ENCODE measurements at regions not wholly inside any gene's neighbourhood (a gene's known extent, or its start where the extent isn't known, plus 50 kb on each side); places are given as distances from the start of the nearest gene placed in this dataset.

DNA sequence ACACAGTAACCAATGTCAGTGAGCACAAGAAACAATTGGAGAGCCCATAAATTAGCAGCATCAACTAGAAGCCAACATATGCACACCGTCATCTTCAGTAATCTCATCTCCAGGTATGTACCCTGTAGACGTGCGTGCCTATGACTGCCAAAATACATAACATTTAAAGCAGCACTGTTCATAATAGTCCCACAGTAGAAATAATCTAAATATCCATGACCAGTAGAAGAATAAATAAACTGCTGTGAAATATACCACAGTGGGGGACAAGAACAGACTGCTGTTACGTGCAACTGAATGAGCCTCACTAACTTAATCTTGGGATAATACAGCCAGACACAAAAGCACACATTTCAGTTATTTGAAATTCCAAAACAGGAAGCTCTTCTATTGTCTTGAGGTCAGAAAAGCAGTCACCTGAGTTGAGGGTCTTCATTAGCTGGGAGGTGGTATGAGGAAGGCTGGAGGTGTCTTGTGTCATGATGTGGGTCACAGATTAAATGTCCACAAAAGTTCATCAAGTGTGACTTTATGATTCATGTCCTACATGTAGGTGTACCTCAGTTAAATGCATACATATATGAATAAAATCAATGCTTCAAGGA, 454.2 kb upstream of the AKR1E2 start:
- DNase-seq = no peak

DNA sequence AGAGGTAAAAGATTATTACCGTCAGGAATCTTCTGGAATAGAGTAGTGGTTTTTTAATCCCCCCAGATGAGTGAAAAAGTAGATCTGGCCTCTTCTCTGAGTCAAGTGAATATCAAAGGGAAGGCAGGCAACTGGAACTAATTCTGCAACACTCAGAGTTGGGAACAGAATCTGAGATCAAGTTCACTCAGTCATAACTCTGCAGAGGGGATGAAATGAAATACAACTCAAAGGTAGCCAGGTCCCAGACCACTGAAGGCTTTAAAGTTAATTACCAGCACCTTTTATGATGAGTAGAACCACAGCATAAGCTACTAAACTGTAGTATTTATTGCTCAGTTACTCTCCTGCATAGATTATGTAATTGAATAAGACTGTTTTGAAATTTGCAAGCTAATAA, 455.6 kb upstream of the AKR1E2 start:
- DNase-seq = no peak

DNA sequence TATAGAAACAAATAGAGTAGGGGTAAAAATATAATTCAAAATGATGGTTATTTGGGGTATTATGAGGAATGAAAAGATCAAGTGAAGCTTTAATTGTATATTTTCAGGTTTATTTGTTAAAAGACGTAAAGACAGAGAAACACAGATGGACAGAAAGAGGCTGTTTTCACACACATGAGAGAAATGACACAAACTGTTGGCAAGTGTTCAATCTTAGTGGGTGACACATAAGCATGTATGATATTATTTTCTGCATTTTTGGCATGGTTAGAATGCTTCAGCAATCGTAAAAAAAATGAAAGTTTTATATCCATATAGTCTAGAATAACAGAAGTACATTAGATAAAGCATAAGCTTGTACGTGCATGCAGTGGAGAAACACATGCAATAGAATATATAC, 464.4 kb upstream of the AKR1E2 start:
- no peak for DNase-seq

DNA sequence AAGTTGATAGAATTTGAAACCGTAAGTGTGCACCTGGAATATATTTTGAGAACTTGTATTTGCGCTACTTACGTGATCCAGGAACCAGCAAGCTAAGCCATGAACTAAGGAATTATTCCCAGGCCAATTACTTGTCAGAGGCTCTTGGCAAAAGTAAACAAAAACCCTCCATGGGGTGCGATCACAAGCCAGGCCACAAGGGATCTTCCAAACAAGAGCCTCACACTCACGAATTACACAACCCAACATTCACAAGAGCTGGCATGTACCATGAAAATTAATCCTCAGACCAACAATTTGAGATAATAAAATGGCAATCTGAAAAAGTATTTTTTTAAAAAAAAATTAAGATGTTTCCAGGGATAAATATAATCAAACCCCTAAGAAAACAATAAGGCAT, 467.0 kb upstream of the AKR1E2 start:
- no peak for DNase-seq

DNA sequence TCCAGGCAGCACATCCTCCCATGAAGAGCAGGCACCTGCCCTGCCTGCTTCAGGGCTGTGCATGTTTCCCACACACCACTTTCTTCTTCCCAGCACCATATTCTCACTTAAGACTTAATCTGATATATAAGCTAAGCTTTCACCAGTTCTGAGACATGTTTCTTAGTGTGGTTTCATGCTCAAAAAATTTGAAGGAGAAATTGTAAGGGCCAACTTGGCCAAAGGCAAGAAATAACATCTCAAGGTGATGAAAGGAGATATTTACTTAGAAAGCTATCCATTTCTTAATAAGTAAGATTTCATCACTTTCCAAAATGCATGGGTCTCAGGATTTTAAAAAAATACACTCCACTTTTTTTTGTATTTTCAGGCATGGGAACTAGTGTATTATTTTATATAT, 468.1 kb upstream of the AKR1E2 start:
- DNase-seq = no peak

DNA sequence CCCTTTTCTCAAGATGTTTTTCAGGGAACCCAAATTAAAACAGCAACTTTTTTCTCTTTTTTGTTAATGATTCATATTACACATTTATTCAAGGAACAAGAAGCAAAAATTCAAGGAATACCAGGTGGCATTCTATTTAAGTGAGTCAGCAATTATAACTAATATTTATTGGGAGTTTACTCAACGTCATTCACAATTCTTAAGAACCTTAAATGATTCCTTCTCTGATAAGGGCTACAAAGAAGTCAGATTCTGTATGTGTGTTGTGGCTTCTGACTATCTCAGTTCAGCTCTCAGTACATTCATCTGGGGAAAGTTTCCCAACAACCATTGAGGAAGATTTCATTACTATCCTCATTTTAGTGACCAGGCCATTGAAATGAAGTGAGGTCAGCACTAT, 470.7 kb upstream of the AKR1E2 start:
- DNase-seq = no peak

DNA sequence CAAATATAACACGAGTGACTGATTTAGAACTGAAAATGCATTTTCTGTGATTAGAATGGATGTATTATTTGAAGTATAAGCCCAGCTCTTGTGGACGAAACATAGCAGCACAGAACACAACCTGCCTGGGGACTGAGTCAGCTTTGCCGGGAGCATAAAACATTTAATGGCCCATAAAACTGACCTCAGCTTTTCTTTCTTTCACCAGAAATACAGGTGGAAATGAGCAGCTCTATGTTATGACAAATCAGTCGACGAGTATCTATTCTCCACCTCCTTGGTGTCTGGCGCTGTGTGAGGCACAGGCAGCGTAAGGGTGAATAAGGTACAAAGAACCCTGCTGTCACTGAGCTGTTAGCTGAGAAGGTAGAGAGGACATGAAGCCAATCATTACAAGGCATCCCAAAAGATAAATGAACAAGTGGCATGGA, 471.6 kb upstream of the AKR1E2 start:
- DNase-seq = no peak

DNA sequence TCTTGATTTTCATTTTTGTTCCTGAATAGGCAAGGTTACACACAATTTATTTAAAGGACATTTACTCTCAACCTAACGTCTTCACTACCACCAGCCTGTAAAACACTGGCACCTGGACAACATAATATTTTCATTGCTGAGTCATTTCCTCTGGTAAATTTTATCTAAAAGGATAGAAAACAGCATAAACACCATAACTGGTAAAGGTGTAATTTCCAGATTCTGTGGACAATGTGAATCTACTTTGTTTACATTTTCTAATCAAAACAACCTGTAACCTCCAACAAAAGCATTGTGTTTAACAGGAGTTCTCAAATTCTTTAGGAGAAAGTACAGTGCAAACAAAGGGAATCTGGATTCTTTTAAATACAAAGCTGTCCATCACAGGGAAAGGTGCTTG, 472.0 kb upstream of the AKR1E2 start:
- DNase-seq = no peak

DNA sequence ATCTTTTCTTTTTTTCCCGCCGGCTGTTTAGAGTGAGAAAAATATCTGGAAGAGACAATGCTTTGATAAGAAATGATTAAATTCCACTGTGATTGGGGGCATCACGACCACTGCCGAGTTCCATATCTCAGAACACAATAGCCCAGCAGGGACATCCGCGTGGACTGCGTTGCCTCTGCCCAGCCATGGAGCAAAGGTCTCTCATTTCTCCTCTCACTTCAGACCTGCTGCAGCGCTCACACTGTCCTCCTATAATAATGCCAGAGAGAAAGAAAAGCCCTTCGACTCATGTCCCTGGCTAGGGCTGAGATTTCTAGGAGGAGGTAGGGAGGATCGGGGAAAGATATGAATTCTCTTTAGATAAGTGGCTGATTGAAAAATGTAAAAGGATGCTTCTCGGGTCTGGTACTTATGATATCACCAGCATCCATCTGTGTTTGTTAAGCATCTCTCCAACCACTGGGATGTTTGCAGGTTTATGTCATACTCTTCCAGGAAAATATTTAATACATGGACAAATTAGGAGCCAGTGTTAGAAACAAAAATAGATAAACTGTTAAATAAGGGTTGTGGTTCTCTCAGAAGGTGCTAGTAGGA, 472.9 kb upstream of the AKR1E2 start:
- DNase-seq = no peak

DNA sequence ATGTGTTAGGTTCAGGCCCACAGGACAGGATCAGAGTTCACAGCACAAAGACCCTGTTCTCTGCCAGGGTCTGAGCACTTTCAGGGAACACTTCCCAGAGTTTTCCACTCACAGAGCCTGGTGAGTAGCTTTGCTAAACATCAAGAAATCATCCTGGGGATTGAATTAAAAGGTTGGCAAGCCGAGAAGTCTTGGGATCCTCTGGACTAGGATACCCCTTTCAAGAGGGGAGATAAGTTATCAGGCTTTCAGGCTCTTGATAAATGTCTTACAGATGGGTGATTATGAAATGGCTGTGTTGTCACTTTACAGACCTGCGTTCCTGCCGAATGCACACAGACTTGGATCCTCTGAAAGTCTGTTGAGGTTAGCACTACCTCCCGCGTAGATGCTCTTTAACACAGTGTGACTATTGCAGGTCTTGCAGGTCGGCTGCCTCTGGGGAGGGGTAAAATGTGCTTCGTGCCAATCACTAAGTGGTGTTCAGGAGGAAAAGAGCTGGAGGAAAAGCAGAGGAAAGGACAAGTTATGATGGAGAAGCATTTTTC, 473.5 kb upstream of the AKR1E2 start:
- no peak for DNase-seq

DNA sequence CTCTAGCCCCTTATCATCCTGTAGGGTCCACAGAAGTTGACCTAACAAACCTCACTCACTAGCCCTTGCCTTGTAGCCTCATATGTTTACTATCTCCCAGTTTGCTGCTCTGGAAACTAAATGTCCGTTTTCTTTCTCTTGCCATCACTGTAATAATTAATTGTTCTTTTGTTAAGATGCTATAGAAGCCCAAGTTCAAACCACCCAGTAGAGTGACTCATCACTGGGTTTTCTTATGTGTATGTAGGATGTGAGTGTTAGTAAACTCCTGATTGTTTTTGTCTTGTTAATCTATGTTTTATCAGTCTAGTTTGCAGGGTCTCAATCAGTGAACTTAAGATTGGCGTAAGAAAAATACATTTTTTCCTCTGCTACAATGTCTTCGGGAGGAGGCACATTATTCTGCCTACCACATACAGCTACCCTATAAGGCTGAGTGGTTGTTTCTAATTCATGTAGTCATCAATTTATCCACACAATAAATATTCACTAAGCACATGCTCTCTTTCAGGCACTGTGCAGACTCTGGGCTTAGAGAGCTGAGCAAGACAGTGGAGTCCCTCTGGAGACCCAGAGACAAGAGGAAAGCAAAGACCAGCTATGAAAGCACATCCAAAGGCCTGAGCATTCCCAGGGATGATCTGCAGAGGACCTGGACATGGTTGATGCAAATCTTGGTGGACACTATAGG, 474.1 kb upstream of the AKR1E2 start:
- no peak for DNase-seq

DNA sequence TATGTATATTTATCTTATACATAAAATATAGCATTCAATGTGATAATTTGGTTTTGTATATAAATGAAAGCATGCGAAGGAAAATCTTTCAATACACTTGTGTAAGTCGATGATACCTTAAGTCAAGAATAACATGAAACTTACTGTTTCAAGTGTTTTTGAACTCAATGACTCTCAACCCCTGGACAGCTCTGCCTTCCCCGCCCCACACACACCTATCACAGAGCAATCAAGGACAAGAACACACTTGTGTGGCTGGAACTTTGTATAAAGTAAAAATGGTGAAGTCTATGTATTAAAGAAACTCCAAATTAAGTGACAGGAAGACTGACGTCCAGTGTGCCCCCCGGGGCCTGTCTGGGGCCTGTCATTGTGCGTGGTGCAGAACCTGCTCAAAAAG, 478.6 kb upstream of the AKR1E2 start:
- no peak for DNase-seq

DNA sequence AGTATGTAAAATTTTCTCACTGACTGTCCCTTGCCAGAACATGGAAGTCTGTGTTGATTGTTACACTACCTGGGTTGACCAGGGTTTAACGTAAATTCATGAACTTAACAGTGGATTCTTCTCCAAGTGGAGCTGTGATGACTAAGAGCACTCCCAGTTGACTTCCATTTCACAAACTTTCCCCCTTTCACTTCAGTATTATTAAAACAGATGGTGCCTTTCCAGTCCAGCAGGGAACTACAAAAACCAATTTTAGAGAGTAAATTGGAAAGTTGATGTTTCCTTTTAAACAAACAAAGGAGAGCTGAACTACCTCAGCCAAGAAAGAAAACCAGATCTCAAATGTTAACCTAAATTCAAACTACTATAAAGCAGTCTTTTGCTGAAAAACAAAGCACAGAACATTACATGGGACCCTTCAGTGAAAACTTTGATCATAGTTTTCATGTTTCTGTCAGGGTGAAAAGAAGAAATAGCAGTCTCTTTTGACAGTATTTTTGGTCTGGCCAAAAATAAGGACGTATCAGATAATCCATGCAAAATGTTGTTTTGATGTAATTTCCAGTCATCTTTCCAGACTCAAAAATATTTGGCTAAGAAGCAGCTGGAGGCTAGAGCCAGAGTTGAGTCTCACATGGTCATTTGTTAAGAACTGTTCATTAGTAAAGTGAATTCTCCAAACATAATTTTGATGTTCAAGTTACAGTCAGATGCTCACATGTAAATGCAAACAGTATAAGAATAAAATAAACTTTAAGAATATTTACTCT, 479.9 kb upstream of the AKR1E2 start:
- DNase-seq = no peak

DNA sequence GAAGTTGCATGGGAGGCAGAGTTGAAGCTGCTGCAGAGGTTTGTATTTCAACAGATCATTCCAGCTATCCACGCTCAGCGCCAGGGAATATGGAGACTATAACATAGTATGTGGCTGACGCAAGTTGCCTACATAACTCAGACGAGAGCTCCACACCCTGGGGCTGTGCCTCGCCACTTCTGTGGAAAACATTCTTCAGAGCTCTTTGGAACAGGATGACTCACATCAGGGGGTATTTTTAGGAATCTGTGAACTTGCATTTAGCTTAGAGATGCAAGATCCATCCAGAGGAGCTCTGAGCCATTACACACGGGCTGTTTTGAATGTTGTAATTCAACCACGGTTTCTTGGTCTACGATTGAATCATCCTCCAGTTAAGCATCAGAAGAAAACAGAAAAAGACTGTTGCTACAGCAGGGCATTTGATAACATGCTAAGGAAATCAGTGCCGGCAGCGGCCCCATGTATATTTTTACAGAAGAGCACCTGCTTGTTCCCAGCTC, 481.5 kb upstream of the AKR1E2 start:
- peak; percentile 4 to 28 for DNase-seq

DNA sequence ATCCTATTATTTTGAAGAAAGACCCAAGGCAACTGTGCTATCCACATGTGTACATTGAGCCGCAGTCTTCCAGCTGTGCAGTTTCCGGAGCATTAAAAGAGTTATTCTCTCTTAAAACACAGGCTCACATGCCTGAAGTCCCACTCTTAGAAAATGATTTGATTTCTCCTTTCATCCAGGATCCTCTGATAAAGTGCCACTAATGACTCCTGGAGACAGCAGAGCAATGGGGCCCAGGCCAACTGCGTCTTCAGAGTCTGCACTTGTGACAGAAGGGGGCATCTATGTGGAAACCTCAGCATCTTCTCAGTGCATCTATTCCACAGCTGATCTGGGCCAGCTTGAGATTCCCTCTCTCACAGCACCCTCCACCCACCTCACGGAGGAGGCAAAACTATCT, 482.1 kb upstream of the AKR1E2 start:
- no peak for DNase-seq

DNA sequence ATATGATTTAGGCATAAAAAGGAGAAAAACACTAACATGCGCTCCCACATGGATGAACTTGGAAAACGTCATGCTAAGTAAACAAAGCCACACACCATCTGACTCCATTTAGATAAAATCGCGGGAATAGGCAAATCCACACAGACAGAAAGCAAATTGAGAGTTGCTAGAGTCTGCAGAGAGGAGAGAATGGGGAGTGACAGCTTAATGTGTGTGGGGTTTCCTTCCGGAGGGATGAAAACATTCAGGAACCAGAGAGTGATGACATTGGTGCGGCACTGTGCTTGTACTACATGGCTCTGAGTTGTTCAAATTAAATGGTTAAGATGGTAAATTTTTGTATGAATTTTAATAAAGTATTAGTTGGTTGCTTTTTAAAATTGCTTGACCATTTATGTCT, 482.9 kb upstream of the AKR1E2 start:
- no peak for DNase-seq

DNA sequence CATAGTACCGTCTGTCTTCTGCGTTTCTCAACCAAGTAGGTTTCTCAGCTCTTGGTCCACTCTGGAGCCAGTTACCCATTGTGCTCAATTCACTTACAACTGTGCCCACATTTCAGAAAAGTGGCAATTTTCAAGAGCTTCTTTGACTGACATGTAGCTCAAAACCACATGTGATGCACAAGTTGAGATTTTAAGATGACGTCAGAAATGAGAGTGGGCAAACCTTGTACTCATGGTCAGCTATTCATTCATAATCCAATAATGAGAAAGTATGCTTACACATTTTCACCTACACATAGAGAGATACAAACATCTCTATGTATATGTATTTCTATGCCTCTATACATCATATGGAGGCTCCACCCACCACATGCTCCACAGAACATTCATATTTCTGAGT, 487.2 kb upstream of the AKR1E2 start:
- no peak for DNase-seq

DNA sequence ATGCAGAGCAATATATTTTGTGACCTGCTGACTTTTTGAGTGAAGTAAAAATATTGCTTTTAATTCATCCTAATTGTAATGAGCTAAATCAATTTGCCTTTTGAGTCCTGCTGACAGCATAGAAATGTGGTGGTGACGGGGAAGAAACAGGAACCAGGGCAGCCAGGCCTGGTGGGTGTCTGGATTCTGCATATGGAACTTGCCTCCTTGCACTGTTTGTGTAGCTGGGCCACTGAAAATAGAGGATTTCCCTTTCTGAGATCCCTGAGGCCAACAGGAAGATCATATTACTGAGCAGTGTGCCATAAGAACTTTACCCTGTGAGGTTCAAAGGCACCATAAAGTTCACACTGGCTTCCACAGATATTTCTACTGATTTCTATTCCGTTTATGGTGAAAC, 488.4 kb upstream of the AKR1E2 start:
- no peak for DNase-seq

DNA sequence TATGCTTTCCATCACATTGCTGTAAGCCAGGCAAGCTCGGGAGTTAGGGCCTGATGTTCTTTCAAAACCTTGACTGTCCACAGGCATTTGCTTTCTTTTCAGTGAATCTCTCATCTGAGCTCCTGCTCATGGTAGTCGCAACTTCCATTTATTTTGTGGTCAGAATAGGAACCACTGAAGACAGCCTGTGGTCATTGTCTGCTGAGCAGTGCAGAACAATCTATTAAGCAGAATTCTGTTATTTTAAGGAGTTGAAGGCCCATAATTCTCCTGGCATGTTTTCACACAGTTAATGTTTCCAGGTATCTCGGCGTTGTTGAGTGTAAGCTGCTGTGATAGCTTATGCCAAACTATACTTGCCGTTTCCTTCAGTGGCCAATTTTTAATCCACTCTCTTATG, 491.1 kb upstream of the AKR1E2 start:
- DNase-seq = no peak

DNA sequence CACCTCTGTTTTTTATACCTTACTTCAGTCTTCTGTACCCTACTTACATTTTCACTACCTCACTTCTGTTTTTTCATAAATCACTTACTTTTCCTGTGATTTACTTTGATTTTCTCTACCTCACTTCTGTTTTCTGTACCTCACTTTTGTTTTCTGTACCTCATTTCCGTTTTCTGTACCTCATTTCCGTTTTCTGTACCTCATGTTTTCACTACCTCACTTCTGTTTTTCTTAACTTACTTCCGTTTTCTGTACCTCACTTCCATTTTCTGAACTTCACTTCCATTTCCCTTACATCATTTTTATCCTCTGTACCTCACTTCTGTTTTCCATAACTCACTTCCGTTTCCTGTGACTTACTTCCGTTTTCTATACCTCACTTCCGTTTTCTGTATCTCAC, 492.0 kb upstream of the AKR1E2 start:
- DNase-seq = no peak

DNA sequence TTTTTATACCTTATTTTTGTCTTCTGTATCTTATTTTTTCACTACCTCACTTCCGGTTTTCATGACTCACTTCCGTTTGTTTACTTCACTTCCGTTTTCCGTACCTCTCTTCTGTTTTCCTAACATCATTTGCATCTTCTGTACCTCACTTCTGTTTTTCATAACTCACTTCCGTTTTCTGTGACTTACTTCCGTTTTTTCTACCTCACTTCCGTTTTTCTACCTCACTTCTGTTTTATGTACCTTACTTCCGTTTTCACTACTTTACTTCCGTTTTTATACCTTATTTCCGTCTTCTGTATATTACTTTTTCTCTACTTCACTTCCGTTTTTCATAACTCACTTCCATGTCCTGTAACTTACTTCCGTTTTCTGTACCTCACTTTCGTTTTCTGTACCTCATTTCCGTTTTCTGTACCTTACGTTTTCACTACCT, 492.5 kb upstream of the AKR1E2 start:
- DNase-seq = no peak

DNA sequence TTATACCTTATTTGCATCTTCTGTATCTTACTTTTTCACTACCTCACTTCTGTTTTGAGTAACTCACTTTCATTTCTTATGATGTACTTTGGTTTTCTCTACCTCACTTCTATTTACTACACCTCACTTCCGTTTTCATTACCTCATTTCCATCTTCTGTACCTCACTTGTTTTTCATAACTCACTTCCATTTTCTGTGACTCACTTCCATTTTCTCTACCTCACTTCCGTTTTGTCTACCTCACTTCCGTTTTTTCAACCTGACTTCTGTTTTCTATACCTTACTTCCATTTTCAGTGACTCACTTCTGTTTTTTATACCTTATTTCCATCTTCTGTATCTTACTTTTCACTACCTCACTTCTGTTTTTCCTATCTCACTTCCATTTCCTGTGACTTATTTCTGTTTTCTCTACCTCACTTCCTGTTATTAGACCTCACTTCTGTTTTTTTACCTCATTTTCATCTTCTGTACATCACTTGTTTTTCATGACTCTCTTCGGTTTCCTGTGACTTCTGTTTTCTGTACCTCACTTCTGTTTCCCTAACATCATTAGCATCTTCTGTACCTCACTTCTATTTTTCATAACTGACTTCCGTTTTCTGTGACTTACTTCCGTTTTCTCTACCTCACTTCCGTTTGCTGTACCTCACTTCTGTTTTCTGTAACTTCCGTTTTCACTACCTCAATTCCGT, 493.1 kb upstream of the AKR1E2 start:
- DNase-seq = no peak

DNA sequence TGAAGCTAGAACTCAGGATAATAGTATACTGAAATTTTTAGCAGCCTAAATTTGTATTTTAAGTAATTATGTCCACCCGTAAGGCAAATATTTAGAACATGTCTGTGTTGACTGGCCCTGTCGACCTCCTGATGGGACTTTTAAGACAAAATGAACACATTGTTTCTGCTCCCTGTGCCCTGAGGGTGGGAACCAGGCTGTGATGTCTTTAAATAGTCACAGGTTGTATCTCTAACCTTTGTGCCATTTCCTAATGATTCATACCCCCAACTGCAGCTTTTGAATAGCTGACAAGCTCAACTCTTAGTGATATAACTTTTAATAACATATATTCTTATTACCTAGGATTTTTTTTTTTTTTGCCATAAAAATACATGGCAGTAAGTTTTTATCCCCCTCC, 494.9 kb upstream of the AKR1E2 start:
- no peak for DNase-seq
